Memory B cell (primary cell): ENCODE measurements at regions not wholly inside any gene's neighbourhood (a gene's known extent, or its start where the extent isn't known, plus 50 kb on each side); places are given as distances from the start of the nearest gene placed in this dataset.
"Not testable (repeated sequence)": the region's sequence is repeated elsewhere in the genome, so short reads cannot be mapped to it uniquely, and the experiment has no call there.

Experiments
- ATAC-seq: fragments of 150-1000 bp; cut with Tn5 transposase; 2 replicates; pipeline ENCODE4 v1.10.0; 2021; ENCODE audit warnings: low read depth, mild to moderate bottlenecking, moderate library complexity
- DNase-seq, 2 donors: peaks; one replicate each; pipeline ENCODE4 v3.0.0; 2022; ENCODE audit warnings: low spot score in 2 of 2
- H3K27ac Mint-ChIP-seq: one replicate; pipeline ENCODE4 v1.8.0; 2022; ENCODE audit warnings: mild to moderate bottlenecking, moderate library complexity, mixed read lengths
- H3K27me3 Mint-ChIP-seq: one replicate; pipeline ENCODE4 v1.8.0; 2022; ENCODE audit warnings: mixed read lengths
- H3K36me3 Mint-ChIP-seq: one replicate; pipeline ENCODE4 v1.8.0; 2022; ENCODE audit warnings: mild to moderate bottlenecking, mixed read lengths
- H3K4me1 Mint-ChIP-seq: one replicate; pipeline ENCODE4 v1.8.0; 2022; ENCODE audit warnings: mixed read lengths
- H3K4me3 Mint-ChIP-seq: one replicate; pipeline ENCODE4 v1.8.0; 2022; ENCODE audit warnings: mild to moderate bottlenecking, moderate library complexity, mixed read lengths
- H3K9me3 Mint-ChIP-seq: one replicate; pipeline ENCODE4 v1.8.0; 2022; ENCODE audit warnings: mixed read lengths

DNA sequence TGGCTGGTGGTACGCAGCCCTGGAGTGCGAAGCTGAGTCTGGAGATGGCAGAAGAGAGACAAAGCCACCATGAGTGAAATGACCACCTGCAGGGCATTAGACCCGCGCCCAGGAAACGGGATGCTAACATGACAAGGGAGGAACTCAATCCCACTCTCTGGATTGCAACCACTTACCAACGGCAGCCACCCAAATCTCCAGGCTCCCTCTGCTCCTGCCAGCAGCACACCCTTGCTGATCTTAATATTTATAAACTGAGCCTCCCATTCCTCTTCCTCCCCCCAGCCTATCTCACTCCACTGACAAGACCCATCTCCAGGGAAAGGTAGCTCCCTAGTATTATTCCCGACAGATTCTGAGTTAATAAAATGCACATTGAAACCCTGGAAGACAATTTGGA is 1508.8 kb downstream of the FOXD4L5 start:
- not testable (repeated sequence) for H3K9me3 Mint-ChIP-seq, H3K36me3 Mint-ChIP-seq, H3K27ac Mint-ChIP-seq, DNase-seq, H3K4me3 Mint-ChIP-seq, H3K4me1 Mint-ChIP-seq, H3K27me3 Mint-ChIP-seq, ATAC-seq

DNA sequence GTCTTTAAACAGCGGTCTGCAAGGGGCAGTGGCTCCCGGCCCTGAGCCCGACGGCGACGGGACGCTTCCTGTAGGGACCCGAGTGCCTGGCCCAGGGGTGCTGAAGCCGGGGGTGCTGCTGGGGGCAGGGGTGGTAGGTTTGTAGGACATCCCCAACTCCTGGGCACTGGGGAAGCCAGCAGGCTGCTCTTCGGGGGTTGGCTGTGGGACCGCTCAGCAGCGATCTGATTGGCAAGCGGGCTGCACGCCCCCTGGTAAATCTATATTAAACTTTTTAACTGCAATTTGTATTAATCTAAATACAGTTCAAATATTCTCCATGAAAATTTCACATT is 1510.0 kb downstream of the FOXD4L5 start:
- not testable (repeated sequence) for H3K4me1 Mint-ChIP-seq, DNase-seq, H3K4me3 Mint-ChIP-seq, H3K27ac Mint-ChIP-seq, H3K36me3 Mint-ChIP-seq, H3K27me3 Mint-ChIP-seq, ATAC-seq, H3K9me3 Mint-ChIP-seq

DNA sequence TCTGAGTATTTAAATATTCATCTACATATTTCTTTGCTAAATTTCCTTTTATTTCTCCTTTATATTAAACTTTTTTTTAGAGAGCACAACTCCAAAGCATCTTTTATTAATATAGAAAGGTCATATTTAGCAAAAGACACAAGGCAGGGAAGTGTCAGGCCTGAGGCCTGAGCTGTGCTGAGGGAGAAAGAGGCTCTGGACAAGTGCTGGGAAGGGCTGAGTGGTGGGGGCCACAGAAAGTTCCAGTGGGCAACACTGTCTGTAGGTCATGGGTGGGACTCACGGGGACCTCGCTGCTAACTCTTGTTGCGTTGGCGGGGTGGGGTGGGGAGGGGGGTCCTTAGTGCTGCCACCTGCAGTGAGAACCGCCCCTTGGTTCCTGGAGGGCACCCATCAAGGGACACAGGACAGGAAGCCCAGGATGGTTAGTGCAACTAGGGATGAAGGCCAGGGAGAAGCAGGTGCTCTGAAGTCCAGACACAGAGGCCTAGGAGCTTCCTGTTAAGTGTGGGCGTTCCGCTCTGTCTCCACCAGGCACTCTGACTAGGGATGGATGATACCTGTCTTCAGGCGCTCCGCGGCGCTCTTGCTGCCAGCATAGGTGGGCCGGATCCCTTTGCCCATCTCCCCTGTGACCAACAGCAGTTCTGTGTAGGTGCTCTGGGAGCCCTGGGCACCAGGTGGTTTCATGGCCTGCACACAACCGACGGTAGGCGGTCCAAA is 1510.5 kb downstream of the FOXD4L5 start:
- not testable (repeated sequence) for H3K4me3 Mint-ChIP-seq, H3K36me3 Mint-ChIP-seq, H3K27ac Mint-ChIP-seq, H3K9me3 Mint-ChIP-seq, H3K4me1 Mint-ChIP-seq, ATAC-seq, DNase-seq, H3K27me3 Mint-ChIP-seq

- ATAC-seq, H3K4me1 Mint-ChIP-seq, H3K9me3 Mint-ChIP-seq, H3K27me3 Mint-ChIP-seq, H3K36me3 Mint-ChIP-seq, H3K27ac Mint-ChIP-seq, H3K4me3 Mint-ChIP-seq, DNase-seq: not testable (repeated sequence)
Observed at GRCh38 chr9:63762230-63762629, 1522.8 kb downstream of the FOXD4L5 start.

DNA sequence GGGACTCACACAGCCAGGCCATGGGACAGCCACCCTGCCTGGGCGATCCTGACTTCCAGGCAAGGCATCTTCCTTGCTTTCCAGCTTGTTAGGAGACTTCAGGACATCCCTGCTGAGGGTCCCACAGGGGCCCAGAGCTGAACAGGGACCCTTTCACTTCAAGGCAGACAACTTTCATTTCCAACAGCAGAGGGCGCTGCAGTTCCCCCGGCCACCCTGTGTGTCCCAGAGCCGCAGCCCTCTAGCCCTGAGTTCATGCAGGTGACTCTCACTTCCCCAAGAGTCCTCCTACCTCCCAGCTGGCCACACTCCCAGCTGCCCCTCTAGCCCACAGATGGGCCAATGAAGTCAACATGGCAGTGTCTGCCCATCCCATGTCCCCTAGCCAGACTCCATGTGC is 1556.0 kb downstream of the FOXD4L5 start:
- H3K27me3 Mint-ChIP-seq, H3K4me3 Mint-ChIP-seq, ATAC-seq, DNase-seq, H3K27ac Mint-ChIP-seq, H3K4me1 Mint-ChIP-seq, H3K36me3 Mint-ChIP-seq, H3K9me3 Mint-ChIP-seq: not testable (repeated sequence)

DNA sequence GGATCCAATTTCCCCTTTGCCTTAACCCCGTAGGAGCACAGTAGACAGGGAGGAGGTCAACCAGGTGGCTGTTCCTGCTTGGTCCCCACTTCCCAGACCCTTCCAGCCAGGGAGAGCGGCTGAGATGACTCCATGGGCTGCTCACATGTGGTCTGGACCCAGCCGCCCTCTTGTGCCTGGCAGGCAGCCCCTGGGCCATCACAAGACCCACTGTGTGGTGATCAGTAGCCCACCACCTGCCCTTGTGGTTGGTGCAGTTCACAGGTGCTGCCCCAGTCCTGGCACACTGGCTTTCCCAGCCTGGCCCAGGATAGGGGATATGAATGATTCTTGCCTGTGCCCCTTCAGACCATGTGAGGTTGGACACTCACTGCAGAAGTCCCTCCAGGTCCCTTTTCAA is 1556.7 kb downstream of the FOXD4L5 start:
- no peak for DNase-seq
- Mint-ChIP-seq H3K4me1 (no peaks in the 10 kb centered on the region), H3K27ac (no peak overlapping the region), H3K36me3 (no peaks in the 10 kb centered on the region), H3K9me3 (peaks cover 3% of the 10 kb centered on the region), H3K4me3 (no peak overlapping the region), H3K27me3 (no peaks in the 10 kb centered on the region)
- ATAC-seq: no peak

GRCh38 chr9:63708285-63708684 is 1576.7 kb downstream of the FOXD4L5 start:
- H3K27me3 Mint-ChIP-seq, DNase-seq, H3K4me3 Mint-ChIP-seq, H3K36me3 Mint-ChIP-seq, H3K4me1 Mint-ChIP-seq, H3K9me3 Mint-ChIP-seq, ATAC-seq, H3K27ac Mint-ChIP-seq: not testable (repeated sequence)

DNA sequence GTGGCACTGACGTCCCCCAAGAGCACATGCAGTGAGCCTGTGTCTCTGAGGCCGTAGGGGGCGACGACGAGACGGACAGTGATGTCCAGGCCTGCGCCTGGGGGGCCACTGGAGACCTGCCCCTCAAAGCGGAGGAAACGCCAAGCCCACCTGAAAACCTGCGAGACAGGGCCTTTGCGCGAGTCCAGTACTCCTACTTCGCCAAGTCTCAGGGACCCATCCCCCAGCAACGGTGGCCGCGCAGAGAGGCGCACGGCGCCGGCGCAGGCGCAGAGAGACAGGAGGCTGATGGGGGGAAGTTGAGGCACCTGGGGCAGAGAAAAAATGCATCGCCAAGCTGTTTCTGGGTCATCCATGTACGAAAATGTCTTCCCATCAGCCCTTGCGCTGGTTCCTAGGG is 1580.6 kb downstream of the FOXD4L5 start:
- not testable (repeated sequence) for H3K9me3 Mint-ChIP-seq, ATAC-seq, H3K4me3 Mint-ChIP-seq, H3K27ac Mint-ChIP-seq, H3K36me3 Mint-ChIP-seq, H3K4me1 Mint-ChIP-seq, DNase-seq, H3K27me3 Mint-ChIP-seq

GRCh38 chr9:63703670-63704069 is 1581.3 kb downstream of the FOXD4L5 start:
- not testable (repeated sequence) for H3K9me3 Mint-ChIP-seq, H3K27ac Mint-ChIP-seq

DNA sequence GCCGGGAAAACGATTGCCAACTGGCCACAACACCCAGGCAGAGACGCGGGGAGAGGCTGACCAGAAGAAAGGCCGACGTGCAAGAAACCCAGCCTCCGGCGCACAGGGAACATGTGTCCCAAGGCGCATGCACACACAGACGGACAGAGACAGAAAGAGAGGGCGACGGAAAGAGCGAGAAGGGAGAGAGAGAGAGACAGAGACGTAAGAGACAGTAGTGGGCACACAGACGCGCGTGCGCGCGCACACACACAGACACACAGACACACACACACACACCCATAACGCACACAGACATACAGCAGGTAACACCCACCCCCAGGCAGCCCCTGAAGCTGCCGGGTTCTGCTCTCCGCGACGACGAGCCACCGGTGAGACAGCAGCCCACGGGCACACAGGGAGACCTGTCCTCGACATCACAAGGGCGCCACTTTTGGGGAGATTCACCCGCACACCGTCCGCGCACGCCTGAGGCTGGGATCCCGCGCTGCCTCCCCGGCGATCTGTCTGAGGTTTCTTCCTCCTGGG is 1581.8 kb downstream of the FOXD4L5 start:
- ATAC-seq, H3K4me3 Mint-ChIP-seq, H3K9me3 Mint-ChIP-seq, H3K27me3 Mint-ChIP-seq, H3K4me1 Mint-ChIP-seq, H3K36me3 Mint-ChIP-seq, H3K27ac Mint-ChIP-seq, DNase-seq: not testable (repeated sequence)

More at GRCh38 chr9:63703670-63704069, 1581.3 kb downstream of the FOXD4L5 start:
- not testable (repeated sequence) for H3K27me3 Mint-ChIP-seq, DNase-seq, ATAC-seq, H3K4me1 Mint-ChIP-seq, H3K4me3 Mint-ChIP-seq, H3K36me3 Mint-ChIP-seq
